ENCODE measurements at regions not wholly inside any gene's neighbourhood (a gene's known extent, or its start where the extent isn't known, plus 50 kb on each side); places are given as distances from the start of the nearest gene placed in this dataset.
"Not testable (repeated sequence)": the region's sequence is repeated elsewhere in the genome, so short reads cannot be mapped to it uniquely, and the experiment has no call there.

DNA sequence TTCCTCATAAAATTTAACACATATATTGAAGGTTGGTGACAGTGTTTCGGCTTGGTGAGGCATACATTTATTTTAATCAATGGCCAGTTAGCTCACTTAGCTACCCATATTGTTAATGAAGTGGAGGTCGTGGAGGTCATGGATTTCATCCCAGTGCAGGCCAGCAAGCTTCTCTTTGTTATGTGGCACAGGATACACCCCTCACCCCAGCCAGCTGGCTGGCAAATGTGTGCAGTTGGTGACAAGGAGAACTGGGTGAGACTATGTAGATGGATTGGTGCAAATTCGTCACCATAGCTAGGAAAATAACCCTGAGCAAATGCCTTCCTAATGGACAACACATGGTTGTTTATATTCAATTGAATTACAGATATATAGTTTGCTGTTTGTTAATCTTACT is 50.5 kb upstream of the FOXP2 start:
- Mint-ChIP-seq H3K27ac (no peak overlapping the region), H3K4me3 (no peak overlapping the region), H3K4me1 (no peaks in the 10 kb centered on the region), H3K27me3 (no peaks in the 10 kb centered on the region), H3K36me3 (no peaks in the 10 kb centered on the region), H3K9me3 (no peaks in the 10 kb centered on the region)
- POLR2A ChIA-PET: no interaction called here
- ATAC-seq (ENCODE audit: low read depth): no peak
- DNase-seq: no peak

DNA sequence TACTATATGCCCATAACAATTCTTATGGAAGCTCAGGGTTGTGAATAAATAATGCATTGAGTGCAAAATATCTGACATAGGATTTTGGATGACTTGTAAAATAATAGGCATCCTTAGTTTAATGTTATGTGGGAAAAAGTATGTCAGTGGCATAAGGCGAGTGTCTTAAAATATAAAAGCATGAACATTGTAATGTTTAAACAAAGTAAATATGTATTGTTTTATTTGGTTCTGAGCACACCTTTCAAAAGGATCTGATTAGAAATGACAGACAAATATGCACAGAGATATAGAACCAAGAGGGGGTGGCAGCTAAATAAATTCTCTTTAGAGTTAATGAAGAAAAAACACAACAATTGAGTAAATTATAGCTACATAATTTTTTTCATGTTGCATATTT is 51.3 kb upstream of the FOXP2 start:
- no peaks in the 10 kb centered on the region for H3K27me3 Mint-ChIP-seq
- ATAC-seq (ENCODE audit: low read depth): no peak

DNA sequence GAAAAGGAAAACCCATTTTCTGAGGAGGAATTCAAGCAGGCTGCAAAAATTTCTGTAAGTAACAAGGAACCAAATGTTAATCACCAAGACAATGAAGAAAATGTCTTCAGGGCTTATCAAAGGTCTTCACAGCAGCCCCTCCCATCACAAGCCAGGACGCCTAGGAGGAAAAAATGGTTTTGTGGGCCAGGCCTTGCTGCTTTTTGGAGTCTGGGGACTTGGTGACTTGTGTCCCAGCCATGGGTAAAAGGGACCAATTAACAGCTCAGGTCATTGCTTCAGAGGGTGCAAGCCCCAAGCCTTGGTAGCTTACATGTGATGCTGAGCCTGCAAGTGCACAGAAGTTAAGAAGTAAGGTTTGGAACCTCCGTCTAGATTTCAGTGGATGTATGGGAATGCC is 55.7 kb upstream of the FOXP2 start:
- DNase-seq (no peak), ATAC-seq (ENCODE audit: low read depth) (no peak)
- POLR2A ChIA-PET: no interaction called here
- Mint-ChIP-seq H3K27ac (no peak overlapping the region), H3K27me3 (no peaks in the 10 kb centered on the region), H3K9me3 (no peaks in the 10 kb centered on the region), H3K4me1 (no peaks in the 10 kb centered on the region), H3K4me3 (no peak overlapping the region), H3K36me3 (no peaks in the 10 kb centered on the region)

More for the DNA sequence above, 51.3 kb upstream of the FOXP2 start:
- no peaks in the 10 kb centered on the region for H3K9me3 Mint-ChIP-seq
- no peak for DNase-seq
- POLR2A ChIA-PET: no interaction called here
- H3K4me3 Mint-ChIP-seq: no peak overlapping the region
- no peaks in the 10 kb centered on the region for H3K36me3 Mint-ChIP-seq
- H3K4me1 Mint-ChIP-seq: no peaks in the 10 kb centered on the region
- H3K27ac Mint-ChIP-seq: no peak overlapping the region

DNA sequence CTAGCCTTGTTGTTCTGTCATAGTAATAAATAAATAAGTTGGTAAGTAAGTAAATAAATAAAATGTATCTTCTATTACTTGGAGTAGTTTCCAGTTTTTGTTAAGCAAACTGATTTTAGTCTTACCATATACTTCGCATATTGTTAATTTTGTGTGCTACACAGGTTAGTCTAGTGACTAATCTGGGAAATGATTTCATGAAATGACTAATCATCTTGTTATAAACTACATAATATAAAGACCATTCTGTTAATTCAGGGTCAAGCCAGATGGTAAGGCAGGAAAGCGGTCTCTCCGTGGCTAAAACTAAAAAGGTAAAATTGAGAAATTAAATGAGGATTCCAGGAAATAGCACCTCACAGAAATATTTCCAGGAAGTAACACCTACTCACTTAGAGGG is 58.5 kb upstream of the FOXP2 start:
- Mint-ChIP-seq H3K36me3 (no peaks in the 10 kb centered on the region), H3K27ac (no peak overlapping the region), H3K4me3 (no peak overlapping the region), H3K9me3 (no peaks in the 10 kb centered on the region), H3K27me3 (peaks cover 2% of the 10 kb centered on the region), H3K4me1 (no peaks in the 10 kb centered on the region)
- ATAC-seq (ENCODE audit: low read depth): no peak
- POLR2A ChIA-PET: no interaction called here
- DNase-seq: no peak

DNA sequence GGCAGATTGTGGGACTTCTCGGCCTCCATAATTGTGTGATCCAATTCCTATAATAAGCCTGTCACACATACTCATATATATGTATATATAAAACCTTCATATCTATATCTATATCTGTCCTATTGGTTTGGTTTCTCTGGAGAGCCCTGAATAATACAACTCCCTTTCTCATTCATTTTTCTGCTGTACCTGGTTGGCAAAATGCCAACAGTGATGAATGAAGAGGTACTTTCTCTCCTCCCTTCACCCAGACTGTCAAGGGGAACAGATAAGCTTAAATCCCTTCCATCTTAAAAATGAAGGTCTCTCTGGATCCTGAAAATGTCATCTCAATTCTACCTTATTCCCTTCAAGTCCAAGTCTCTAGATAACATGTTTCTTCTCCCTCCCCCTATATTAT is 60.3 kb upstream of the FOXP2 start:
- no peak for DNase-seq
- peaks cover 2% of the 10 kb centered on the region for H3K27me3 Mint-ChIP-seq
- H3K9me3 Mint-ChIP-seq: no peaks in the 10 kb centered on the region
- no peaks in the 10 kb centered on the region for H3K4me1 Mint-ChIP-seq
- H3K36me3 Mint-ChIP-seq: no peaks in the 10 kb centered on the region
- H3K27ac Mint-ChIP-seq: no peak overlapping the region
- ATAC-seq (ENCODE audit: low read depth): no peak
- H3K4me3 Mint-ChIP-seq: no peak overlapping the region
- POLR2A ChIA-PET: no interaction called here

DNA sequence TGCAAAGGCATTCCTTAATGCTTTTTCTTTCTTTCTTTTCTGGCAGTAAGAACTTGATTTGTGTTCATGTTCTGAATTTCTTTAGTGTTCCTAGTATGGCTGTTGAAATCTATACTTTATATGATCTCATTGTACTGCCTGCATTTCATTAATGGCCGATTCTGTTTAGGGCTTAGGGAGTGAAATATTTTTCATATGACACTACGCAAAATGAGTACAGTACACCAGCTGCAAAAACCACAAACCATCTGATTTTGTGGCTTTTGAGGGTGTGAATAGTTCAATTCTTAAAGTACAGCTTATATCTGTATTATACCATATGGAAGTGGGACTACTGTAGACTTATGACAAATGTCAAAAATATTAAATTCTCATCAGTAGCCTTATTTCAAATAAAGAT is 69.1 kb upstream of the FOXP2 start:
- no peak for ATAC-seq (ENCODE audit: low read depth)
- Mint-ChIP-seq H3K4me1 (no peaks in the 10 kb centered on the region), H3K4me3 (no peak overlapping the region), H3K27ac (no peak overlapping the region), H3K36me3 (no peaks in the 10 kb centered on the region), H3K27me3 (no peaks in the 10 kb centered on the region), H3K9me3 (no peaks in the 10 kb centered on the region)
- no peak for DNase-seq
- POLR2A ChIA-PET: no interaction called here

DNA sequence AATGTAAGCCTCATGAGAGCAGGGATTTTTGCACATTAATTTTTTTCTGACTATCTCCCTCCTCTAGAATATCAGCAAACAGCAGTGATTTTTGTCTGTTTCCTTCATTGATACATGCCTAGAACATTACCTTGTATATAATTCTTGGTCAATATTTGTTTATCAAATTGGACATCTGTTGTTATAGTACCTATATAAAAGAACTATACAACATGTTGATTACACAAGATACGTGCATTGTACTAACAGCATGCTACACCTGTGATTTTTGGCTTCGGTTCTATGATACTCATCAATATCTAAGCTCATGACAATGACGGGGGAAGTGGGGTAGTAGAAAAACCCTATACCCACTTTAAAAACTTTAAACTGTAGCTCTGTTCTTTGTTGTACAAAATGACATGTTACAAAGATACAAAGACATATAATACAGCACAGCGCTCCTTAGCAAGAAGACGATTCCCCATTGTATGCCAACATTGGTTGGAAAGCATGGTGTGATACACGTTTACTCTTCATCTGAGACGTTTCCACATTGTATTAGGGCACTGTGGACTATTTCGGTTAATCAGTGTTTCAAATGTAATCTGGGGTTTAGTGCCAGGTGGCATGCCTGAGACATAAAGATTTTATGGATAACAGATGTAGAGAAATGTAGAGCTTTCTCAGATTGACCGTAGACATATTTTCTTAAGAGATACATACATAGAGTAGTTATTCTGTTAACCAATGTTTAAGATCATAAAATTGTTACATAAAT is 70.5 kb upstream of the FOXP2 start:
- no peaks in the 10 kb centered on the region for H3K27me3 Mint-ChIP-seq
- ATAC-seq (ENCODE audit: low read depth): no peak
- no peaks in the 10 kb centered on the region for H3K9me3 Mint-ChIP-seq

DNA sequence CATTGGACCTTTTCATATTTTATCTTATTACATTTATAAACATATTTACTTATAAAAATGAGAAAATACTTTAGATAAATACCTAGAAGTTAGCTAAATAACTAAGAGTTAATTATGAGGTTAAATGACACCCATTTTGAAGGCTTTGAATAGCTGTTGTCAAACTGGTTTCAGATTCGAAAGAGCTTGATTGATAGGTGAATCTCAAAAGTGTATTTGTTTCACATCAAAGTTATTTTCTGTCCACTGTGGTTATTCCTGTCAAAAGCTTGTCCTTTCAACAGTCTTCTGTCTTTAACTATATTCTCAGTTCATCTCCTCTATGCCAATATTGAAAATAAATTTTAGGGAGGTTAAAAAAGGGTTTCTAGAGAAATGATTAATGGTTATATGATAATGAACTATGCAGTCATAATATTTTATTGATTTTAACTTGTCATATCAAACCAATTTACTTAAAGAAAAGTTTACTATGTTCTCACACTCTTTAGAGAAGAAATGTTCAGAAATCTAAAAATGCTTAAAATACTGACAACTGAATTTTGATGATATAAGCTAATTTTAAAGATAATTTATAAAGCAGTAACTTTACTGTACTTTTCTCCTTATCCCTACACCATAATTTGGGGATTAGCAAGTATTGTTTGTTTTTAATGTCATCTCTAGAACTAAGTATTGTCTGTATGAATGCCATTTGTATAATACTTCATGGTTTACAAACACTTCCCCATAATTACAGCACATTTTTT is 72.0 kb upstream of the FOXP2 start:
- Mint-ChIP-seq H3K9me3 (no peaks in the 10 kb centered on the region), H3K4me1 (no peaks in the 10 kb centered on the region), H3K27ac (no peak overlapping the region), H3K36me3 (no peaks in the 10 kb centered on the region), H3K27me3 (no peaks in the 10 kb centered on the region), H3K4me3 (no peak overlapping the region)
- POLR2A ChIA-PET: no interaction called here
- DNase-seq: no peak
- ATAC-seq (ENCODE audit: low read depth): no peak

More for the DNA sequence above, 70.5 kb upstream of the FOXP2 start:
- POLR2A ChIA-PET: no interaction called here
- no peak overlapping the region for H3K27ac Mint-ChIP-seq
- DNase-seq: no peak
- H3K36me3 Mint-ChIP-seq: no peaks in the 10 kb centered on the region
- no peak overlapping the region for H3K4me3 Mint-ChIP-seq
- no peaks in the 10 kb centered on the region for H3K4me1 Mint-ChIP-seq

DNA sequence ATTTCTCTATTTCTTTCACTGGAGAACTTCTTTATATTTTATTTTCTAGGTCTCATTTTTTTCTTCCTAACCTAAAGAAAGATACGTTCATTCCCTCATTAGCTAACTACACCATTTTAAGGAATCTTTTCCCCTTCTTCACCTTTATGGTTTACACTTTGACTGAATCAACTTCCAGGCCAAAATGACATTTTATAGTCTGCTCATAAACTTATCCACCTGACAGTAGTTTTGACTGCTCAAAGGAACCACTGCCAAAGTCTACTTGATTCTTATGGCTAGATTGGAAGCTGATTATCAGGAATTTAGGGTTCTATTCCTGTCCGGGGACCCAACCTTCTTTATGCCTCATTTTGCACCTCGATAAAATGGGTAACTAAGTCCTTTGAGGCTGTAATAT is 73.0 kb upstream of the FOXP2 start:
- DNase-seq (no peak), ATAC-seq (ENCODE audit: low read depth) (no peak)
- H3K27ac Mint-ChIP-seq: no peak overlapping the region
- no peaks in the 10 kb centered on the region for H3K27me3 Mint-ChIP-seq
- no peak overlapping the region for H3K4me3 Mint-ChIP-seq
- H3K4me1 Mint-ChIP-seq: no peaks in the 10 kb centered on the region
- no peaks in the 10 kb centered on the region for H3K9me3 Mint-ChIP-seq
- POLR2A ChIA-PET: no interaction called here
- H3K36me3 Mint-ChIP-seq: no peaks in the 10 kb centered on the region

DNA sequence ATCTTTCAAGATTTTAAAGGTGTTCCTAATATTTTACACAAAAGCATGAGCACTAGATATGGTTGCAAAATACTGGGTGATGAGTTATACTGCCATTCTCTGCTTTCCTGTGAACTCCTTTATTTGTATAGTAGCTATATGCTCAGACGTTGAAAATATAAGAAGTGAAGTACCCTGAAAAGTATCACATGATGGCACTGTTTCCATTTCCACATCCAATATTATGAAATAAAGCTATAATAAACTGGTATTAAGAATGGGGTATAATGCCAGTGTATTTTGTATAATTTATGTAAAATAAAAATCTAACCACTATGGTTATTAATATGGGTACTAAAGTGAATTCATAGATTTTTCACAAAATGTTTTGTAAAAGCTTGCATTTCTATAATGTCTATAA is 79.6 kb upstream of the FOXP2 start:
- POLR2A ChIA-PET: no interaction called here
- no peak overlapping the region for H3K4me3 Mint-ChIP-seq

DNA sequence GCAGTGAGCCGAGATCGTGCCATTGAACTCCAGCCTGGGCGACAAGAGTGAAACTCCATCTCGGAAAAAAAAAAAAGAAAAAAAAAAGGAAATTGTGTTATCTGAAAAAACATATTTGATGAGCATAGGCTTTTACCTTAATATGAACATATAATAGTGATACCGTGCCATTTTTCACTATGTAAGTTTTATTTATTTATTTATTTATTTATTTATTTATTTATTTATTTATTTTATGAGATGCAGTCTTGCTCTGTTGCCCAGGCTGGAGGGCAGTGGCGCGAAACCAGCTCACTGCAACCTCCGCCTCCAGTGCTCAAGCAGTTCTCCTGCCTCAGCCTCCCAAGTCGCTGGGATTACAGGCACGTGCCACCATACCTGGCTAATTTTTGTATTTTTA is 85.2 kb upstream of the FOXP2 start:
- DNase-seq: not testable (repeated sequence)

More for the DNA sequence above, 79.6 kb upstream of the FOXP2 start:
- Mint-ChIP-seq H3K36me3 (no peaks in the 10 kb centered on the region), H3K27me3 (no peaks in the 10 kb centered on the region), H3K9me3 (no peaks in the 10 kb centered on the region), H3K27ac (no peak overlapping the region), H3K4me1 (no peaks in the 10 kb centered on the region)
- no peak for DNase-seq
- ATAC-seq (ENCODE audit: low read depth): no peak

DNA sequence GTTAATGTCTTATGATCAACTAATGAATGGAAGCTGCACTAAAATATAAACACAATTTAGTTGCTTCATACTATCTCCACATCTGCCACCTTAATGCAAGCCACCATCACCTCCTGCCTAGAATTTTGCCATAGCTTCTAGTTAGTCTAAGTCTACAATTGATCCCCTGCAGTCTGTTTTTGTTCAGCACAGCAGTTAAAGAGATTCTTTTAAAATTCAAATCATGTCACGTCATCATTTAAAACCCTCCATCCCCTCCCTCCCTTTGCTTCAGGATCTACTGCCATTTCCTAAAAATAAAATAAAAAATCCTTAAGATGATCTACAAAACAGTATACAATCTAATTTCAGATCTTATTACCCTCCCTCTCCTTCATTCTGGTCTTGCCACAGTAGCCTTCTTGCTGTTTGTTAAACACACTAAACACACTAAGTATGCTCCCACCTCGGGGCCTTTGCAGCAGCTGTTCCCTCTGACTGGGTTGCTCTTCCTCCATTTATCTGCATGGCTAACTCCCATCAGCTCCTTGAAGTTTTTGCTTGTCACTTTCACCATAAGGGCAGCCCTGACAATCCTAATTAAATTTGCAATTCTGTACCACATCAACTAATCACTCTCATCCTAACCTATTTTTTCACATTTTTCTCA is 97.0 kb upstream of the FOXP2 start:
- Mint-ChIP-seq H3K4me1 (no peaks in the 10 kb centered on the region), H3K9me3 (no peaks in the 10 kb centered on the region), H3K36me3 (no peaks in the 10 kb centered on the region), H3K27ac (no peak overlapping the region), H3K4me3 (no peak overlapping the region), H3K27me3 (no peaks in the 10 kb centered on the region)
- POLR2A ChIA-PET: no interaction called here
- DNase-seq: no peak
- no peak for ATAC-seq (ENCODE audit: low read depth)

More for the DNA sequence above, 85.2 kb upstream of the FOXP2 start:
- POLR2A ChIA-PET; H3K27ac Mint-ChIP-seq; ATAC-seq (ENCODE audit: low read depth); H3K4me1 Mint-ChIP-seq; H3K4me3 Mint-ChIP-seq; H3K27me3 Mint-ChIP-seq; H3K9me3 Mint-ChIP-seq; H3K36me3 Mint-ChIP-seq: not testable (repeated sequence)

DNA sequence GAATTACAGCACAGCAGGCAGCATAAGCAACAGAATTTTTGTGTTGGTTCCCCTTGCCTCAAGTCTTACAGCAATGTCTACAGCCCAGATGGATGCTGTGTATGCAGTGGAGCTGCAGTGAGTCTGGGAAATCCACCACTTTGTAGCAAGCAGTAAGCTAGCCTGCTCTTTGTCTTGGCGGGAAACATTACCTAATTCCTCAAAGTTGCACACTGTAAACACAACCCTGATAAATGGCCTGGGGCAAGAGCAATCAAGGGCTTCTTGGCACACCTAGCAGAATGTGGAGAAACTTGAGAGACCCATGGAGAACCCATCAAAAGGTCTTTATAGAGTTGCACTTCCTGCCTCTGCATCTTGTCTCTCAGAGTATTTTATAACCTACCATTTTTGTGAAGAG is 102.0 kb upstream of the FOXP2 start:
- ATAC-seq (ENCODE audit: low read depth): no peak

More for the DNA sequence above, 102.0 kb upstream of the FOXP2 start:
- DNase-seq: no peak
- Mint-ChIP-seq H3K27ac (no peak overlapping the region), H3K9me3 (no peaks in the 10 kb centered on the region), H3K27me3 (no peaks in the 10 kb centered on the region), H3K4me1 (no peaks in the 10 kb centered on the region), H3K4me3 (no peak overlapping the region), H3K36me3 (no peaks in the 10 kb centered on the region)
- POLR2A ChIA-PET: no interaction called here
